Nephron (organoid): ENCODE measurements at regions not wholly inside any gene's neighbourhood (a gene's known extent, or its start where the extent isn't known, plus 50 kb on each side); places are given as distances from the start of the nearest gene placed in this dataset.
A peak's percentile ranks its signal among the peaks of the same experiment; 100 is the strongest.
"Not testable (repeated sequence)": the region's sequence is repeated elsewhere in the genome, so short reads cannot be mapped to it uniquely, and the experiment has no call there.

Source experiments
- H3K27ac Mint-ChIP-seq, 3 experiments: 2 replicates each; pipeline ENCODE4 v1.8.0; 2020; ENCODE audit warnings: mixed read lengths in 3 of 3, mild to moderate bottlenecking in 2 of 3, moderate library complexity in 1 of 3
- H3K27me3 Mint-ChIP-seq: 2 replicates; pipeline ENCODE4 v1.8.0; 2021; ENCODE audit warnings: low read depth, mild to moderate bottlenecking, moderate library complexity, mixed read lengths
- H3K36me3 Mint-ChIP-seq: 2 replicates; pipeline ENCODE4 v1.8.0; 2020; ENCODE audit warnings: low read depth, mixed read lengths
- H3K4me1 Mint-ChIP-seq: 2 replicates; pipeline ENCODE4 v1.8.0; 2020; ENCODE audit warnings: mixed read lengths
- H3K4me3 Mint-ChIP-seq, 3 experiments: 2 replicates each; pipeline ENCODE4 v1.8.0; 2020; ENCODE audit warnings: mild to moderate bottlenecking in 3 of 3, mixed read lengths in 3 of 3, moderate library complexity in 2 of 3
- H3K9me3 Mint-ChIP-seq: 2 replicates; pipeline ENCODE4 v1.8.0; 2020; ENCODE audit warnings: mixed read lengths
- CTCF ChIP-seq, 3 experiments: fragments of 200-600 bp; sonication (generic); IDR thresholded peaks; one replicate each; pipeline ENCODE4 v1.5.0; 2021; ENCODE audit warnings: antibody characterized with exemption in 3 of 3; ENCODE audit not compliant: unreplicated experiment in 3 of 3

- no peak for TF ChIP-seq CTCF (IDR thresholded peaks at IDR 0.05; ENCODE audit: unreplicated experiment in 3 of 3)
- Mint-ChIP-seq H3K27me3 (no peaks in the 10 kb centered on the region), H3K4me3 (no peak overlapping the region), H3K27ac (no peak overlapping the region), H3K4me1 (no peaks in the 10 kb centered on the region), H3K36me3 (no peaks in the 10 kb centered on the region), H3K9me3 (peaks cover 14% of the 10 kb centered on the region)
Measured at GRCh38 chr4:137749466-137749865, 217.2 kb upstream of the PCDH18 start.

- Mint-ChIP-seq H3K4me3 (no peak overlapping the region), H3K4me1 (no peaks in the 10 kb centered on the region), H3K36me3 (no peaks in the 10 kb centered on the region), H3K27me3 (no peaks in the 10 kb centered on the region), H3K9me3 (peaks cover 14% of the 10 kb centered on the region), H3K27ac (no peak overlapping the region)
- TF ChIP-seq CTCF (IDR thresholded peaks at IDR 0.05; ENCODE audit: unreplicated experiment in 3 of 3): no peak
Measured at GRCh38 chr4:137748616-137749015, 216.3 kb upstream of the PCDH18 start.

GRCh38 chr4:137740141-137740540 is 207.8 kb upstream of the PCDH18 start:
- Mint-ChIP-seq H3K9me3 (no peaks in the 10 kb centered on the region), H3K4me3 (no peak overlapping the region), H3K27ac (no peak overlapping the region), H3K36me3 (no peaks in the 10 kb centered on the region), H3K4me1 (peaks cover 10% of the 10 kb centered on the region), H3K27me3 (no peaks in the 10 kb centered on the region)
- no peak for TF ChIP-seq CTCF (IDR thresholded peaks at IDR 0.05; ENCODE audit: unreplicated experiment in 3 of 3)

DNA sequence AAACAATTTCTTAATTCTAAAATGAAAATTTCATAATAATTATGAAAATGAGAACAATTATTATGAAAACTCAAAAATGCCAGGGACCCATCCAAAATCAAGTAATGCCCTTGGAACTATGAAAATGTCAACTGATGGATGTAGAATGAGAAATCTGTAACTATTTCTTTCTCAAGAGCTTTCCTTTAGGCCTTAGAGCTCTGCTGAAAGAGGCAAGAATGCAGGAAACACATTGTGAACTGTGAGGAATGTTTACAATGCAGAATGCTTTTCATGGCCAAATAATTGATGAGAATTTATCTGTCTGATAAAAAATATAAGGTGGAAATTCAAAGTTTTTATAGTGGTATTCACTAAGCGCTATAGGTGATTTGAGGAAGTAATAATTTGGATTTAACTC is 207.1 kb upstream of the PCDH18 start:
- H3K27ac Mint-ChIP-seq: no peak overlapping the region
- no peaks in the 10 kb centered on the region for H3K27me3 Mint-ChIP-seq
- no peak overlapping the region for H3K4me3 Mint-ChIP-seq
- H3K36me3 Mint-ChIP-seq: no peaks in the 10 kb centered on the region
- no peak for TF ChIP-seq CTCF (IDR thresholded peaks at IDR 0.05; ENCODE audit: unreplicated experiment in 3 of 3)
- peaks cover 10% of the 10 kb centered on the region for H3K4me1 Mint-ChIP-seq
- peaks cover 4% of the 10 kb centered on the region for H3K9me3 Mint-ChIP-seq

DNA sequence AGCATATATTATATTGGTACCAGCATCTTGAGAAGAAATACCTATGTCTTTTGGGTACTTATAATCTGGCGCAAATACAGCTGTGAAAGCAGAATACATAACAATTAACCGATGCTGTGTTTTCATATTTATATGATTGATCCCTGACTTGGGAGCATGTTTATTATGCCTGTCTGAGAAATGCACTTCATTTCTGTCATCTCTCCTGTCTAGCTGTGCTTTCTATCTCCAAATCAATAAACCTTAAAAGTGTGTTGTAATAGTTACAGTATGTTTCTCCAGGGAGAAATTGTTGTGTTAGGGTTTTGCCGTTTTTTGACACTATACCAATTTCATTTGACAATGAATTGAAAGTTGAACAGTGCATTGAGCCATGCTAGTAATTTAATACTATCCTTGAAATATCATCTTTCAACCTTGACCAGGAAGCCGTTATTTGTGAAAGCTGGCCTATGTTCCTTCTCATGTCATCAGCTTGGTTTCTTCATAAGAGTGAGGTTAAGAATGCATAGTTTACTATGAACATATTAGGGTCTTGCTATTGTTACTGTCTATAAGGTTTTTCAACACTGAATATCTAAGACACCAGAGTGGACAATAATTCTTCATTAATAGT is 206.2 kb upstream of the PCDH18 start:
- Mint-ChIP-seq H3K4me3 (no peak overlapping the region), H3K36me3 (no peaks in the 10 kb centered on the region), H3K27ac (peak overlapping the region in 1 of 3 experiments; percentile 55), H3K27me3 (no peaks in the 10 kb centered on the region), H3K9me3 (peaks cover 6% of the 10 kb centered on the region), H3K4me1 (peaks cover 10% of the 10 kb centered on the region)
- no peak for TF ChIP-seq CTCF (IDR thresholded peaks at IDR 0.05; ENCODE audit: unreplicated experiment in 3 of 3)

DNA sequence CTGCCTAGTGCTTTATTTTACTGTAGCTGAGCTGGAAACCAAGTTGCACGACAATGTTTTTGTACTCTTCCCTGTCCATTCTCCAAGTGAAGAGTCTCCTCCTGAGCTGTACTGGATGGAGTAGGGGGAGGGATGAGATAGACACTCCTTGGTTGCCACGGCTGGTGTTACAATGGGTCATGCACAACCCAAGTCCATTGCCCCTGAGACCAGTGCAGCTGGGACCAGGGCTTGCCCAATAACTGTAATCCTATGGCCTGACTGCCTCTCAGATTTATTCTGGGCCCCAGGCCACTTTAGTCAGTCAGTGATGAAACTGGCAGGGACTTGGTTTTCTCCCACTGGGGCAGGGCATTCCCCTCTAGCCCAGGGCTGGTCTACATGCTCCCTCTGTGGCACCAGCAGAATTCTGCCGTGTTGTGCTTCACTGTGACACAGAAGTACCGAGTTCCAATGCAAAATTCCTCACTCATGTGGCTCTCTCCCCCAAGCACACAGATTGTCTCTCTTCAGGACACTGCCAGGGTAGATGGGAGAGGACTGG is 203.3 kb upstream of the PCDH18 start:
- Mint-ChIP-seq H3K9me3 (peaks cover 20% of the 10 kb centered on the region), H3K36me3 (peaks cover 8% of the 10 kb centered on the region), H3K4me3 (no peak overlapping the region), H3K27me3 (no peaks in the 10 kb centered on the region), H3K4me1 (peaks cover 10% of the 10 kb centered on the region), H3K27ac (no peak overlapping the region)
- TF ChIP-seq CTCF (IDR thresholded peaks at IDR 0.05; ENCODE audit: unreplicated experiment in 3 of 3): no peak

GRCh38 chr4:137733174-137734141 is 201.2 kb upstream of the PCDH18 start:
- Mint-ChIP-seq H3K36me3 (peaks cover 11% of the 10 kb centered on the region), H3K9me3 (peaks cover 31% of the 10 kb centered on the region)
- H3K4me3 Mint-ChIP-seq, H3K4me1 Mint-ChIP-seq, H3K27ac Mint-ChIP-seq, H3K27me3 Mint-ChIP-seq: not testable (repeated sequence)
